ENCODE measurements at regions not wholly inside any gene's neighbourhood (a gene's known extent, or its start where the extent isn't known, plus 50 kb on each side); places are given as distances from the start of the nearest gene placed in this dataset.

DNA sequence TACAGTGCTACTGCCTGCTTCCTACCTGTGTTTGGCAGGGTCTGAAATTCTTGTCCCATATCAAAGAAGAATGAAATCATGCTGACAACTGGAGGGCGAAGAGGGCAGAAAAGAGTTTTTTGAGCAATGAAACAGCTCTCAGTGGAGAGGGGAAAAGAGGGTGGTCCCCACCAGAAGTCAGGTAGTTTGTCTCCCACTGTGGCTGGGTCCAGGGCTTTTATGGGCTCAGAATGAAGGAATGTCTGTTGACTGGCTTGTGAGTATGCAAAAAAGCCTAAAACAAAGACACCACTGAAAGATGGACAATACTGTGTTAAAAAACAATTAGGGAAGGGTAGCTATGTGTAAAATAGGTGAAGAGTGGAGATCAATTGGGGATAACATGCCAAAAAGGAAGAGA is 115.0 kb downstream of the ADAM29 start:
- Histone ChIP-seq H2BK120ac (ENCODE audit: insufficient read depth, low read length, poor library complexity) (no peak overlapping the region), H3K9ac (ENCODE audit: low read length) (no peak overlapping the region), H2BK5ac (ENCODE audit: low read depth, low read length, poor library complexity) (no peak overlapping the region), H3K4me3 (ENCODE audit: low read depth, low read length) (no peak overlapping the region), H3K79me2 (ENCODE audit: control insufficient read depth, insufficient read depth, low read length, poor library complexity) (no peaks in the 10 kb centered on the region), H4K8ac (ENCODE audit: low read depth, low read length) (no peak overlapping the region), H3K14ac (ENCODE audit: low read length) (no peak overlapping the region), H2AFZ (ENCODE audit: insufficient read depth, low read length, poor library complexity) (no peak overlapping the region), H3K36me3 (ENCODE audit: control insufficient read depth in 1 of 2, insufficient read depth in 2 of 2, low read length in 2 of 2) (no peaks in the 10 kb centered on the region), H3K9me3 (ENCODE audit: insufficient read depth, low read depth, low read length) (peaks cover 4% of the 10 kb centered on the region), H3K27me3 (ENCODE audit: insufficient read depth, low read length) (no peaks in the 10 kb centered on the region), H2AK5ac (ENCODE audit: low read length) (no peak overlapping the region), H4K91ac (ENCODE audit: low read depth, low read length) (no peak overlapping the region), H3K27ac (ENCODE audit: low read depth, low read length) (no peak overlapping the region), H3K4me2 (ENCODE audit: low read length) (no peak overlapping the region), H3K4me1 (ENCODE audit: control insufficient read depth in 1 of 2, insufficient read depth in 2 of 2, low read length in 2 of 2) (no peaks in the 10 kb centered on the region), H3K79me1 (ENCODE audit: low read length) (no peaks in the 10 kb centered on the region), H3K18ac (ENCODE audit: low read length) (no peak overlapping the region), H3K23ac (ENCODE audit: low read length) (no peak overlapping the region), H4K12ac (ENCODE audit: low read depth, low read length) (no peak overlapping the region), H2BK12ac (ENCODE audit: low read length) (no peak overlapping the region), H3K4ac (ENCODE audit: low read depth, low read length) (no peak overlapping the region)
- no peak for DNase-seq
- no CpG with 5 or more reads among the region's 1 CpG for WGBS (ENCODE audit: extremely low coverage, insufficient coverage, insufficient read length)

GRCh38 chr4:175034007-175034406 is 115.8 kb downstream of the ADAM29 start:
- Histone ChIP-seq H2BK120ac (ENCODE audit: insufficient read depth, low read length, poor library complexity) (no peak overlapping the region), H3K18ac (ENCODE audit: low read length) (no peak overlapping the region), H4K91ac (ENCODE audit: low read depth, low read length) (no peak overlapping the region), H3K4me1 (ENCODE audit: control insufficient read depth in 1 of 2, insufficient read depth in 2 of 2, low read length in 2 of 2) (peaks cover 0 to 2% of the 10 kb centered on the region in 2 experiments), H3K79me2 (ENCODE audit: control insufficient read depth, insufficient read depth, low read length, poor library complexity) (no peaks in the 10 kb centered on the region), H3K4me3 (ENCODE audit: low read depth, low read length) (no peak overlapping the region), H2BK5ac (ENCODE audit: low read depth, low read length, poor library complexity) (no peak overlapping the region), H4K12ac (ENCODE audit: low read depth, low read length) (no peak overlapping the region), H3K4me2 (ENCODE audit: low read length) (no peak overlapping the region), H4K8ac (ENCODE audit: low read depth, low read length) (no peak overlapping the region), H3K23ac (ENCODE audit: low read length) (no peak overlapping the region), H3K14ac (ENCODE audit: low read length) (no peak overlapping the region), H2AFZ (ENCODE audit: insufficient read depth, low read length, poor library complexity) (no peak overlapping the region), H3K27ac (ENCODE audit: low read depth, low read length) (no peak overlapping the region), H2AK5ac (ENCODE audit: low read length) (no peak overlapping the region), H3K36me3 (ENCODE audit: control insufficient read depth in 1 of 2, insufficient read depth in 2 of 2, low read length in 2 of 2) (no peaks in the 10 kb centered on the region), H3K9ac (ENCODE audit: low read length) (no peak overlapping the region), H2BK12ac (ENCODE audit: low read length) (no peak overlapping the region), H3K79me1 (ENCODE audit: low read length) (no peaks in the 10 kb centered on the region), H3K4ac (ENCODE audit: low read depth, low read length) (no peak overlapping the region), H3K27me3 (ENCODE audit: insufficient read depth, low read length) (no peaks in the 10 kb centered on the region), H3K9me3 (ENCODE audit: insufficient read depth, low read depth, low read length) (peaks cover 4% of the 10 kb centered on the region)
- DNase-seq: no peak
- no CpG with 5 or more reads among the region's 1 CpG for WGBS (ENCODE audit: extremely low coverage, insufficient coverage, insufficient read length)

GRCh38 chr4:175034986-175035705 is 117.0 kb downstream of the ADAM29 start:
- no peak overlapping the region for H2BK12ac ChIP-seq (ENCODE audit: low read length)

DNA sequence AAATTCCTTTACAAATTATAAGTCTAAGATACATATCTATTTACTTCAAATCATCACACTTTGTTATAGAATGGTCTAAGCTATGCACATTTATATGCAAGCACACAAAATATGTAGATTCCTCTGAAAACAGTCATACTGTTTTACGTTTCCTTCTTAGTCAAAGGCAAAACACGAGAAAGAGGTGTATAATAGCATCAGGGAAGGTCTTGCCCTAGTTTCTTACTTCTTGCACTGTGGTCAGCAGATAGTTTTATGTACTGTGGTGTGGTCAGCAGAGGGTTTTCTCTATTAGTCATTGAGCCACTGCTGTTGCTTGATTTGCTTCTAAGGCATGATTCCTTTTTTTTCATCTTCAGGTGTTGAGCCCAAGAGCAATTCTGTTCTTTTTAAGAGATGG is 117.7 kb downstream of the ADAM29 start:
- no peak overlapping the region for H2BK120ac ChIP-seq (ENCODE audit: insufficient read depth, low read length, poor library complexity)
- no peak overlapping the region for H3K4me3 ChIP-seq (ENCODE audit: low read depth, low read length)
- no peak overlapping the region for H3K27ac ChIP-seq (ENCODE audit: low read depth, low read length)
- H3K4ac ChIP-seq (ENCODE audit: low read depth, low read length): no peak overlapping the region
- H2BK5ac ChIP-seq (ENCODE audit: low read depth, low read length, poor library complexity): no peak overlapping the region
- no peaks in the 10 kb centered on the region for H3K27me3 ChIP-seq (ENCODE audit: insufficient read depth, low read length)
- H3K36me3 ChIP-seq (ENCODE audit: control insufficient read depth in 1 of 2, insufficient read depth in 2 of 2, low read length in 2 of 2): no peaks in the 10 kb centered on the region
- H3K9ac ChIP-seq (ENCODE audit: low read length): no peak overlapping the region
- H2BK12ac ChIP-seq (ENCODE audit: low read length): no peak overlapping the region
- peaks cover 4% of the 10 kb centered on the region for H3K9me3 ChIP-seq (ENCODE audit: insufficient read depth, low read depth, low read length)
- WGBS (ENCODE audit: extremely low coverage, insufficient coverage, insufficient read length): no CpG with 5 or more reads among the region's 2 CpGs
- no peak overlapping the region for H2AK5ac ChIP-seq (ENCODE audit: low read length)
- H4K12ac ChIP-seq (ENCODE audit: low read depth, low read length): no peak overlapping the region
- no peak overlapping the region for H4K91ac ChIP-seq (ENCODE audit: low read depth, low read length)
- H3K4me2 ChIP-seq (ENCODE audit: low read length): no peak overlapping the region
- no peak overlapping the region for H3K23ac ChIP-seq (ENCODE audit: low read length)
- H3K4me1 ChIP-seq (ENCODE audit: control insufficient read depth in 1 of 2, insufficient read depth in 2 of 2, low read length in 2 of 2): peaks cover 0 to 2% of the 10 kb centered on the region in 2 experiments
- H3K79me2 ChIP-seq (ENCODE audit: control insufficient read depth, insufficient read depth, low read length, poor library complexity): no peaks in the 10 kb centered on the region
- peak; percentile 30 to 80 for DNase-seq
- no peak overlapping the region for H4K8ac ChIP-seq (ENCODE audit: low read depth, low read length)
- no peak overlapping the region for H3K18ac ChIP-seq (ENCODE audit: low read length)
- H3K79me1 ChIP-seq (ENCODE audit: low read length): no peaks in the 10 kb centered on the region
- H2AFZ ChIP-seq (ENCODE audit: insufficient read depth, low read length, poor library complexity): no peak overlapping the region
- no peak overlapping the region for H3K14ac ChIP-seq (ENCODE audit: low read length)

More at GRCh38 chr4:175034986-175035705, 117.0 kb downstream of the ADAM29 start:
- WGBS (ENCODE audit: extremely low coverage, insufficient coverage, insufficient read length): no CpG with 5 or more reads among the region's 2 CpGs
- Histone ChIP-seq H3K23ac (ENCODE audit: low read length) (no peak overlapping the region), H3K4me1 (ENCODE audit: control insufficient read depth in 1 of 2, insufficient read depth in 2 of 2, low read length in 2 of 2) (peaks cover 0 to 2% of the 10 kb centered on the region in 2 experiments), H3K9ac (ENCODE audit: low read length) (no peak overlapping the region), H4K91ac (ENCODE audit: low read depth, low read length) (no peak overlapping the region), H3K79me2 (ENCODE audit: control insufficient read depth, insufficient read depth, low read length, poor library complexity) (no peaks in the 10 kb centered on the region), H2AK5ac (ENCODE audit: low read length) (no peak overlapping the region), H3K27ac (ENCODE audit: low read depth, low read length) (no peak overlapping the region), H4K12ac (ENCODE audit: low read depth, low read length) (no peak overlapping the region), H2BK5ac (ENCODE audit: low read depth, low read length, poor library complexity) (no peak overlapping the region), H4K8ac (ENCODE audit: low read depth, low read length) (no peak overlapping the region), H3K9me3 (ENCODE audit: insufficient read depth, low read depth, low read length) (peaks cover 4% of the 10 kb centered on the region), H2AFZ (ENCODE audit: insufficient read depth, low read length, poor library complexity) (no peak overlapping the region), H3K36me3 (ENCODE audit: control insufficient read depth in 1 of 2, insufficient read depth in 2 of 2, low read length in 2 of 2) (no peaks in the 10 kb centered on the region), H2BK120ac (ENCODE audit: insufficient read depth, low read length, poor library complexity) (no peak overlapping the region), H3K79me1 (ENCODE audit: low read length) (no peaks in the 10 kb centered on the region), H3K27me3 (ENCODE audit: insufficient read depth, low read length) (no peaks in the 10 kb centered on the region), H3K14ac (ENCODE audit: low read length) (no peak overlapping the region), H3K4ac (ENCODE audit: low read depth, low read length) (no peak overlapping the region), H3K18ac (ENCODE audit: low read length) (no peak overlapping the region), H3K4me2 (ENCODE audit: low read length) (no peak overlapping the region), H3K4me3 (ENCODE audit: low read depth, low read length) (no peak overlapping the region)
- peak; percentile 46 to 81 for DNase-seq
